ENCODE measurements at regions not wholly inside any gene's neighbourhood (a gene's known extent, or its start where the extent isn't known, plus 50 kb on each side); places are given as distances from the start of the nearest gene placed in this dataset.

DNA sequence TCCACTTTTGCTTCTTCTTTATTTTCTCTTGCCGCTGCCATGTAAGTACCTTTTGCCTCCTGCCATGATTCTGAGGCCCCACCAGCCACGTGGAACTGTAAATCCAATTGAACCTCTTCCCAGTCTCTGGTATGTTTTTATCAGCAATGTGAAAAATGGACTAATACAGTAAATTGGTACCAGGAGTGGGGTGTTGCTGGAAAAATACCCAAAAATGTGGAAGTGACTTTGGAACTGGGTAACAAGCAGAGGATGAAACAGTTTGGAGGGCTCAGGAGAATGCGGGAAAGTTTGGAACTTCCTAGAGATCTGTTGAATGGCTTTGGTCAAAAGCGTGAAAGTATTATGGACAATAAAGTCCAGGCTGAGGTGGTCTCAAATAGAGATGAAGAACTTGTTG is 670.3 kb upstream of the ZWINT start:
- TF ChIP-seq, protein P1, sequence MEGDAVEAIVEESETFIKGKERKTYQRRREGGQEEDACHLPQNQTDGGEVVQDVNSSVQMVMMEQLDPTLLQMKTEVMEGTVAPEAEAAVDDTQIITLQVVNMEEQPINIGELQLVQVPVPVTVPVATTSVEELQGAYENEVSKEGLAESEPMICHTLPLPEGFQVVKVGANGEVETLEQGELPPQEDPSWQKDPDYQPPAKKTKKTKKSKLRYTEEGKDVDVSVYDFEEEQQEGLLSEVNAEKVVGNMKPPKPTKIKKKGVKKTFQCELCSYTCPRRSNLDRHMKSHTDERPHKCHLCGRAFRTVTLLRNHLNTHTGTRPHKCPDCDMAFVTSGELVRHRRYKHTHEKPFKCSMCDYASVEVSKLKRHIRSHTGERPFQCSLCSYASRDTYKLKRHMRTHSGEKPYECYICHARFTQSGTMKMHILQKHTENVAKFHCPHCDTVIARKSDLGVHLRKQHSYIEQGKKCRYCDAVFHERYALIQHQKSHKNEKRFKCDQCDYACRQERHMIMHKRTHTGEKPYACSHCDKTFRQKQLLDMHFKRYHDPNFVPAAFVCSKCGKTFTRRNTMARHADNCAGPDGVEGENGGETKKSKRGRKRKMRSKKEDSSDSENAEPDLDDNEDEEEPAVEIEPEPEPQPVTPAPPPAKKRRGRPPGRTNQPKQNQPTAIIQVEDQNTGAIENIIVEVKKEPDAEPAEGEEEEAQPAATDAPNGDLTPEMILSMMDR (conservative IDR thresholded peaks at IDR 0.05; ENCODE audit: low read length), result no peak
- TF ChIP-seq EZH2phosphoT487 (IDR thresholded peaks at IDR 0.05; ENCODE audit: borderline replicate concordance), result no peak
